ENCODE measurements at regions not wholly inside any gene's neighbourhood (a gene's known extent, or its start where the extent isn't known, plus 50 kb on each side); places are given as distances from the start of the nearest gene placed in this dataset.

GRCh38 chr5:155343468-155343867, 329.9 kb downstream of the KIF4B start:
- H3K9me3 ChIP-seq (ENCODE audit: insufficient read depth, low read length, severe bottlenecking): no peaks in the 10 kb centered on the region
- TF ChIP-seq EZH2 (IDR thresholded peaks at IDR 0.05; ENCODE audit: borderline replicate concordance, low read depth, low read length, severe bottlenecking) (no peak), CTCF (IDR thresholded peaks at IDR 0.05; ENCODE audit: borderline replicate concordance, extremely low read depth, low read length, poor library complexity, severe bottlenecking) (no peak)
- no peak overlapping the region for H2AFZ ChIP-seq (ENCODE audit: low read depth, low read length)
- no peak overlapping the region for H3K27ac ChIP-seq (ENCODE audit: low read length)
- H3K27me3 ChIP-seq (ENCODE audit: insufficient read depth, low read length, poor library complexity): no peaks in the 10 kb centered on the region
- H3K4me1 ChIP-seq (ENCODE audit: insufficient read depth, low read length): no peaks in the 10 kb centered on the region
- no peaks in the 10 kb centered on the region for H3K79me2 ChIP-seq (ENCODE audit: insufficient read depth, low read length)
- no peak overlapping the region for H3K4me2 ChIP-seq (ENCODE audit: insufficient read depth, low read length)
- H3K36me3 ChIP-seq (ENCODE audit: insufficient read depth, low read length): no peaks in the 10 kb centered on the region
- no peaks in the 10 kb centered on the region for H4K20me1 ChIP-seq (ENCODE audit: insufficient read depth, low read length)
- no peak for ATAC-seq (ENCODE audit: insufficient read depth, low read depth)
- no peak for DNase-seq
- no peak overlapping the region for H3K4me3 ChIP-seq (ENCODE audit: low read depth in 1 of 2, low read length in 2 of 2)
- no peak overlapping the region for H3K9ac ChIP-seq (ENCODE audit: low read depth, low read length)

GRCh38 chr5:155353231-155353630, 339.7 kb downstream of the KIF4B start:
- DNase-seq (no peak), ATAC-seq (ENCODE audit: insufficient read depth, low read depth) (no peak)
- Histone ChIP-seq H3K9me3 (ENCODE audit: insufficient read depth, low read length, severe bottlenecking) (no peaks in the 10 kb centered on the region), H3K27ac (ENCODE audit: low read length) (no peak overlapping the region), H3K27me3 (ENCODE audit: insufficient read depth, low read length, poor library complexity) (no peaks in the 10 kb centered on the region), H3K4me1 (ENCODE audit: insufficient read depth, low read length) (no peaks in the 10 kb centered on the region), H3K9ac (ENCODE audit: low read depth, low read length) (no peak overlapping the region), H3K79me2 (ENCODE audit: insufficient read depth, low read length) (no peaks in the 10 kb centered on the region), H3K4me2 (ENCODE audit: insufficient read depth, low read length) (no peak overlapping the region), H3K4me3 (ENCODE audit: low read depth in 1 of 2, low read length in 2 of 2) (no peak overlapping the region), H4K20me1 (ENCODE audit: insufficient read depth, low read length) (no peaks in the 10 kb centered on the region), H2AFZ (ENCODE audit: low read depth, low read length) (no peak overlapping the region), H3K36me3 (ENCODE audit: insufficient read depth, low read length) (no peaks in the 10 kb centered on the region)
- no peak for TF ChIP-seq CTCF (IDR thresholded peaks at IDR 0.05; ENCODE audit: borderline replicate concordance, extremely low read depth, low read length, poor library complexity, severe bottlenecking)
- no peak for TF ChIP-seq EZH2 (IDR thresholded peaks at IDR 0.05; ENCODE audit: borderline replicate concordance, low read depth, low read length, severe bottlenecking)

GRCh38 chr5:155366096-155366495, 352.5 kb downstream of the KIF4B start:
- H3K4me2 ChIP-seq (ENCODE audit: insufficient read depth, low read length): no peak overlapping the region
- no peak overlapping the region for H3K27ac ChIP-seq (ENCODE audit: low read length)
- TF ChIP-seq EZH2 (IDR thresholded peaks at IDR 0.05; ENCODE audit: borderline replicate concordance, low read depth, low read length, severe bottlenecking) (no peak), CTCF (IDR thresholded peaks at IDR 0.05; ENCODE audit: borderline replicate concordance, extremely low read depth, low read length, poor library complexity, severe bottlenecking) (no peak)
- H2AFZ ChIP-seq (ENCODE audit: low read depth, low read length): no peak overlapping the region
- no peak overlapping the region for H3K4me3 ChIP-seq (ENCODE audit: low read depth in 1 of 2, low read length in 2 of 2)
- H3K9me3 ChIP-seq (ENCODE audit: insufficient read depth, low read length, severe bottlenecking): no peaks in the 10 kb centered on the region
- ATAC-seq (ENCODE audit: insufficient read depth, low read depth): no peak
- no peaks in the 10 kb centered on the region; the same call in 1 of the 2 replicates for H4K20me1 ChIP-seq (ENCODE audit: insufficient read depth, low read length)
- no peak overlapping the region for H3K9ac ChIP-seq (ENCODE audit: low read depth, low read length)
- no peak for DNase-seq
- H3K27me3 ChIP-seq (ENCODE audit: insufficient read depth, low read length, poor library complexity): no peaks in the 10 kb centered on the region
- H3K4me1 ChIP-seq (ENCODE audit: insufficient read depth, low read length): no peaks in the 10 kb centered on the region
- H3K79me2 ChIP-seq (ENCODE audit: insufficient read depth, low read length): no peaks in the 10 kb centered on the region
- H3K36me3 ChIP-seq (ENCODE audit: insufficient read depth, low read length): no peaks in the 10 kb centered on the region

- Histone ChIP-seq H3K4me3 (ENCODE audit: low read depth in 1 of 2, low read length in 2 of 2) (no peak overlapping the region), H3K27me3 (ENCODE audit: insufficient read depth, low read length, poor library complexity) (no peaks in the 10 kb centered on the region), H3K27ac (ENCODE audit: low read length) (no peak overlapping the region), H3K9ac (ENCODE audit: low read depth, low read length) (no peak overlapping the region), H3K36me3 (ENCODE audit: insufficient read depth, low read length) (no peaks in the 10 kb centered on the region), H2AFZ (ENCODE audit: low read depth, low read length) (no peak overlapping the region), H3K4me2 (ENCODE audit: insufficient read depth, low read length) (no peak overlapping the region), H3K9me3 (ENCODE audit: insufficient read depth, low read length, severe bottlenecking) (no peaks in the 10 kb centered on the region), H3K79me2 (ENCODE audit: insufficient read depth, low read length) (no peaks in the 10 kb centered on the region), H3K4me1 (ENCODE audit: insufficient read depth, low read length) (no peaks in the 10 kb centered on the region), H4K20me1 (ENCODE audit: insufficient read depth, low read length) (no peaks in the 10 kb centered on the region; the same call in 1 of the 2 replicates)
- ATAC-seq (ENCODE audit: insufficient read depth, low read depth) (no peak), DNase-seq (no peak)
- TF ChIP-seq CTCF (IDR thresholded peaks at IDR 0.05; ENCODE audit: borderline replicate concordance, extremely low read depth, low read length, poor library complexity, severe bottlenecking) (no peak), EZH2 (IDR thresholded peaks at IDR 0.05; ENCODE audit: borderline replicate concordance, low read depth, low read length, severe bottlenecking) (no peak)
Measured at GRCh38 chr5:155367841-155368240, 354.3 kb downstream of the KIF4B start.

All from DND-41 (cell line).